Epithelial cell of esophagus (primary cell): ENCODE measurements at regions not wholly inside any gene's neighbourhood (a gene's known extent, or its start where the extent isn't known, plus 50 kb on each side); places are given as distances from the start of the nearest gene placed in this dataset.

Experiments used
- DNase-seq: peaks from one replicate; pipeline ENCODE4 v3.0.0; 2010; ENCODE audit warnings: low read depth
- H3K4me3 ChIP-seq: 2 replicates; pipeline ENCODE4 v1.5.1; 2011; ENCODE audit warnings: mild to moderate bottlenecking, low read length, control low read depth
- TF ChIP-seq, protein P1 (sequence below): IDR thresholded peaks from 2 replicates; pipeline ENCODE4 v1.5.1; 2011; ENCODE audit warnings: low read depth, mild to moderate bottlenecking, low read length, control low read depth, inconsistent platforms; ENCODE audit not compliant: insufficient read depth; ENCODE audit errors: missing control alignments

DNA sequence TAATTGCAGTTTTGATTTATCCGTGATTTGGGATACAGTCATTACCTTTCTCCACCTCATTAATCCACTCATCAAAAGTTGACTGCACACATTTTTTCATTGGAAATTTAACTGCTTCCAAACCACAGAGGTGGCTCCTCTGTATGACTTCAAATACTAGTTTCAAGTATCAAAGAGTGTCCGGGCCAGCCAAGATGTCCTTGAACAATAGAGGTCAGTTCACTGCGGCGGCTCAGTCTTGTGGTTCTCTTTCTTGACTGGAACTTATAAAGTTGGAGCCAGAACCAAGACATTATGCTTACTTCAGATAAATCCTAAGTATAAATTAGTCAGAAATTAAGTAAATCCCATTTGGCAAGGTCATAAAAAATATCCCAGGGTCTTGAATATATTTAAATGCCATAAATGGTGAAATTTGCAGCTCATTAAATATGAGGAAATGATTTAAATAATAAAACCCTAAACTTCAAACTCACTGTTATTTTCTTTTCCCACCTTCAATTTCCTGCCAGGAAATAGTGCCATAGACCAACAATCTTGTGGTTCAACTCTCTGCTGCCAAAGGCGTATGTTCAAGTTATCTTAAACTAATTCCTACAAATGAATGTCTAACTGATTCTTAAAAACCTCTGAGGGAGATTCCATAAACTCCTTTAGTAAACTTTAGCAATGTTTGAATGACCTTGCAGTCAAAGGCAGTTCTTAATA lies 360.8 kb downstream of the AEBP2 start:
- TF ChIP-seq, protein P1, sequence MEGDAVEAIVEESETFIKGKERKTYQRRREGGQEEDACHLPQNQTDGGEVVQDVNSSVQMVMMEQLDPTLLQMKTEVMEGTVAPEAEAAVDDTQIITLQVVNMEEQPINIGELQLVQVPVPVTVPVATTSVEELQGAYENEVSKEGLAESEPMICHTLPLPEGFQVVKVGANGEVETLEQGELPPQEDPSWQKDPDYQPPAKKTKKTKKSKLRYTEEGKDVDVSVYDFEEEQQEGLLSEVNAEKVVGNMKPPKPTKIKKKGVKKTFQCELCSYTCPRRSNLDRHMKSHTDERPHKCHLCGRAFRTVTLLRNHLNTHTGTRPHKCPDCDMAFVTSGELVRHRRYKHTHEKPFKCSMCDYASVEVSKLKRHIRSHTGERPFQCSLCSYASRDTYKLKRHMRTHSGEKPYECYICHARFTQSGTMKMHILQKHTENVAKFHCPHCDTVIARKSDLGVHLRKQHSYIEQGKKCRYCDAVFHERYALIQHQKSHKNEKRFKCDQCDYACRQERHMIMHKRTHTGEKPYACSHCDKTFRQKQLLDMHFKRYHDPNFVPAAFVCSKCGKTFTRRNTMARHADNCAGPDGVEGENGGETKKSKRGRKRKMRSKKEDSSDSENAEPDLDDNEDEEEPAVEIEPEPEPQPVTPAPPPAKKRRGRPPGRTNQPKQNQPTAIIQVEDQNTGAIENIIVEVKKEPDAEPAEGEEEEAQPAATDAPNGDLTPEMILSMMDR, result no peak
- H3K4me3 ChIP-seq, result no peak overlapping the region

DNA sequence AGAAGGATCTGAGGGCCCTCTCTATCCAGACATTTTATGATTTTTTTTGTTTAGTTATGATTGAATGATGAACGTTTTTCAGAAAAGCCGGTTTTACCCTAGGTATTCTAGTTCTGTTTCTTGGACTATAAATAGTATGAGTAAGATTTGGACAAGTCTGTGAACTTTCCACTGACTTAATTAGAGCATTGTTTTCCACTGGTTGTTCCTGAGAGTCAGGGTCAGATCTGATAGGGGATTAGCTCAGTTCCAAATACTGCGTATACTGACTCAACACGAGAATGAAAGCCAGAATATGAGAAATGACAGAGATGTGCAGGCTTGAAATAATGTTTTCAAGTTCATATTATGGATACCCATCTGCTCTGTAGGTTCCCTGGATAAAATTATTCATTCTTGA lies 361.6 kb downstream of the AEBP2 start:
- H3K4me3 ChIP-seq, result no peak overlapping the region
- DNase-seq, result no peak
- TF ChIP-seq, protein P1, result no peak

More for the DNA sequence above, 360.8 kb downstream of the AEBP2 start:
- no peak for DNase-seq

DNA sequence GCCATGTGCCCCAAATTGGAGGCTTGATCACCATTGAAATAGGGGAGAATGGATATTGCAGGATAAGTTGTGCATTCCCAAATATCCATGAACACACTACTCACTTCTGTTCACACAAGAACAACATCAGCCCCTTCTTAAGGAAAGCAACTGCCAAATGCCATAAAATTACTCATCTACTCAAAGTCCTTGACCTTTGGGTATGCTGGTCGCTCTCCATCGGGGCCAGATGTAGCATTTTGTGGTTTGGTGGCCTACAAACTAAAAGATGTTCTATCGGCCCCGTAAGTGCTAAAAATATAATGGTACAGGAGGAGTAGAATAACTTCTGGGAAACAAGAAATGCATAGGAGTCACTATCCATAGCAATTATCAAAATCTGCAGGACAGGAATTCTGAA lies 362.6 kb downstream of the AEBP2 start:
- H3K4me3 ChIP-seq, result no peak overlapping the region
- TF ChIP-seq, protein P1, result no peak
- no peak for DNase-seq

DNA sequence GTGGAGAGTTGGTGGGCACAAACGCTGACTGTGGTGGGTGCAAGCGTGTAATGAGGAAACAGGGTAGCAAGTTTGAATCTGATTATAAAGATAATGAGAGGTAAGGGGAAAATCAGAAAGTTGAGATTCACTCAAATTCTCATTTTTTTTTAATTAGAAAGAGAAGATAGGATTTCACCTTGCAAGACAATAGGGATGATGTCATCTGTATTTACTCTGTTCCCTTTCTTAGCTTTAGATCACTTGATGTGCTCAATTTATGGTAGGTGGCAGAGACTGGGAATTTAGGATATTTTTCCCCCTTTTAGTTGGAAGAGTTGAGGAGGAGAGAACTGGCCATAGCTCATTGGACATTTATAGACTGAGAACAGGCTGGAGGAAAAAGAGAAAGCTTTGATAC lies 363.6 kb downstream of the AEBP2 start:
- H3K4me3 ChIP-seq, result no peak overlapping the region
- TF ChIP-seq, protein P1, result no peak
- no peak for DNase-seq

DNA sequence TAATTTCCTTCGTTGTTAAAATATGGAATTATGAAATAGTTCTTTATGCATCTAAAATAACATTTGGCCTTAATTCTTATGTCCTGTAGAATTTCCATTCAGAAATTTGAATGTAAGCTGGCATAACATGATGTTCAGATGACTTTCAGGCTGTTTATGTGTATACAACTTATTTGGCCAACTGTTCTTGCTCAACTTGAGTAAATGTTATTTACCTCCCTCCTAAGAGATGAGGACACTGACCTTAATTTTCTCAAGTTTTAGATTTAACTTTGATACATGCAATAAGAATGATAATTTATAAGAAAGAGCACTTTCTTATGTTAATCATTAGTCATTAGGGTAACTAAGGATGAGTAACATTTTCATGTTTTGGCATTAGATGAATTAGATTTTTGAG lies 365.4 kb downstream of the AEBP2 start:
- TF ChIP-seq, protein P1, result no peak

DNA sequence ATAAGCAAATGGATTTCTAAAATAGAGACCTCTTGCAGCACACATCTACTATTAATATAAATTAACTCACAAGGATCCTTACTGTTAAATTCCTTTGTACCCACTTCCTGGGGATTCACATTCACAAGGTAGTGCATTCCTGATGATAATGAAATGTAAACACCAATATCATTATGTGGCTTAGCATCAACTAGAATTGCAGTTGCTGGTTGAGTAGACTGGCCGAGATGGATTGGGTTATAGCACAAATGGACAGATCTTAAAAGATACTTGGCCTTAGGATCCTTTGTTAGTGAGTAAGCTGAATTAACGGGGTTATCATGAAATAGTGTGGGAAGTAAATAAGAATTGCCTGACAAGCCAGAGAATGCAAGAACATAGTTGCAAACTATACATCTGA lies 369.1 kb downstream of the AEBP2 start:
- TF ChIP-seq, protein P1, result no peak
- H3K4me3 ChIP-seq, result no peak overlapping the region
- DNase-seq, result no peak

More for the DNA sequence above, 365.4 kb downstream of the AEBP2 start:
- H3K4me3 ChIP-seq, result no peak overlapping the region
- DNase-seq, result no peak

DNA sequence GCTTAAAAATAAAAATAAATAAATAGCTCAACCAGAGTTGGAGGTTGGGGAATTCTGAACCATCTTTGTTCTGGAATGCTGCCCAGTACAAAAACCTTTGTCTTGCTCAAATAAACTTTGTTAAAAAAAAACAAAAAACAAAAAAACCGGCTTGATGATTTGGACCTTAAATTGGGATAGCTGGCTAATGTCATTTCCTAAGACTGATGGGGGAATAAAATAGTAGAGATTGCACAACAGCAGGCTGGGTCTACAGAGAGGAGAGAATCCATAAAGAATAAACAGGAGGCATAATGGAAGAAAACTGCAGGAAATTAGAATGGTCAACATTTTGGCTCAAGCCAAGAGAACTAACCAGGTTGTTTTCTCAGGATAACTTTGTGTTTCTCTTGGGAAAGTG lies 370.9 kb downstream of the AEBP2 start:
- DNase-seq, result no peak
- TF ChIP-seq, protein P1, result no peak
- H3K4me3 ChIP-seq, result no peak overlapping the region
